ENCODE measurements at regions not wholly inside any gene's neighbourhood (a gene's known extent, or its start where the extent isn't known, plus 50 kb on each side); places are given as distances from the start of the nearest gene placed in this dataset.

DNA sequence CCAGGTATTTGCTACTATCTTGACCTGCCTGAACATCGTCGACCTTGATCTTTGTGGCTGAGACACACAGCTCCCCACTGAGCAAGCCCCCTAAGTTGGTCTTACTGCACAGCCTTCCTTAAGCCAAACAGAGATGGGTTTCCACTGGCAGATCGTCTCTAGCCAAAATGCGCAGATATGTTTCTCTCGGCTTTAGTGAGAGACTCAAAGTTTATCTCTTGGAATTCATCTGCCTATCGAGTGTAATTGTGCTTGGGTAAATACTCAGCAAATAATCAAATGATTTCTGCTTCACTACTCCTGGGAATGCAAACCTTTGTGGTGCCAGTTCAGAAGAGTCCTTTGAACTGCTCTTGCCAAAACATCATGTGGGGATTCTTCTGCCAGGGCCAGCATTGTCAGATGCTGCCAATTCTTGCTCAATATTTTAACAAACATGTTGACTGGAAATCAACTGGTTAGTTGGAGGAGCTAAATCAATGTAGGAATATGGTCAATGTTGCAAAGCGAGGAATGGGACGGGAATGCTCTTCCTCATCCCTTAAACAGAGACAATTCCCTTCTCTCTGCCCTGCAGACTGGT, 141.2 kb upstream of the SLC28A3 start:
- ChIA-PET CTCF (interaction anchor here (0.7 kb wide), 1 partner anchor 8 kb away, joined by 3 read pairs; no protein-coding TSS in a partner anchor), POLR2A (no interaction called here)
- TF ChIP-seq RCOR1 (IDR thresholded peaks at IDR 0.05; ENCODE audit: low read depth, low read length): no peak
- TF ChIP-seq HES2 (IDR thresholded peaks at IDR 0.05): no peak
- no peak for TF ChIP-seq NR3C1 (IDR thresholded peaks at IDR 0.05)
- TF ChIP-seq RARB (CRISPR knock-in tag; IDR thresholded peaks at IDR 0.05): no peak
- no peak for TF ChIP-seq TP53 (CRISPR knock-in tag; IDR thresholded peaks at IDR 0.05)
- TF ChIP-seq MYC (IDR thresholded peaks at IDR 0.05; ENCODE audit: borderline replicate concordance, low read length): no peak
- DNase-seq (ENCODE audit: low read depth in 1 of 2, low spot score in 1 of 2) (no peak), ATAC-seq (no peak), FAIRE-seq (no peak)
- WGBS (ENCODE audit: missing lambda C conversion rate): 45% methylated on average over 8 of the region's 8 CpGs
- no peaks in the 10 kb centered on the region for H3K9me3 ChIP-seq
- H3K4me2 ChIP-seq: no peak overlapping the region
- no peaks in the 10 kb centered on the region for H3K4me1 ChIP-seq
- no peak overlapping the region for H3K27ac ChIP-seq
- H3K4me3 ChIP-seq: no peak overlapping the region

DNA sequence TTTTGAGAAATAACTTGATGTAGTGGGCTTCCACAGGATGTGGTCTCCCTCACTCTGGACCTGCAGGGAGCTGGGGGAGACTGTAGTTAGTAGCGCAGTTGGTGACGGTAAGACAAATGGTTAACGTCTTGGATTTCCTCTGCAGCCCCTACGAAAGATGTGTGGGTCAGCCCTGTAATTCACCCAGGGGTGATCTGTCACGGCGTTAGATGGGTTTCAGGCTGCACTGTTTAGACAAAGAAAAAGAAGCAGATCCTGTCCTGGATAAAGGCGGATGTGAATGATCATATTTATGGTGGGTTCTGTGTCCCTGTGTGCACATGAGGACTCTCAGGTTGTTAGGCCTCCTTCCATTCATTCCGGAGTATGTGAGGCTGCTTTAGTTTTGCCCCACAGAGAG, 142.0 kb upstream of the SLC28A3 start:
- H3K27ac ChIP-seq: no peak overlapping the region
- POLR2A ChIA-PET: no interaction called here
- FAIRE-seq: no peak
- CTCF ChIA-PET: no interaction called here
- no peaks in the 10 kb centered on the region for H3K9me3 ChIP-seq
- ATAC-seq: no peak
- no peak for DNase-seq (ENCODE audit: low read depth in 1 of 2, low spot score in 1 of 2)
- no peak for TF ChIP-seq RARB (CRISPR knock-in tag; IDR thresholded peaks at IDR 0.05)
- no peak for TF ChIP-seq RFX5 (IDR thresholded peaks at IDR 0.05)
- no peak for TF ChIP-seq HEYL (CRISPR knock-in tag; IDR thresholded peaks at IDR 0.05)
- no peak for TF ChIP-seq NR3C1 (IDR thresholded peaks at IDR 0.05)
- no peak for TF ChIP-seq ZSCAN20 (CRISPR knock-in tag; IDR thresholded peaks at IDR 0.05)
- H3K4me2 ChIP-seq: no peak overlapping the region
- H3K4me3 ChIP-seq: no peak overlapping the region
- no peaks in the 10 kb centered on the region for H3K4me1 ChIP-seq
- 51% methylated on average over 8 of the region's 8 CpGs for WGBS (ENCODE audit: missing lambda C conversion rate)

DNA sequence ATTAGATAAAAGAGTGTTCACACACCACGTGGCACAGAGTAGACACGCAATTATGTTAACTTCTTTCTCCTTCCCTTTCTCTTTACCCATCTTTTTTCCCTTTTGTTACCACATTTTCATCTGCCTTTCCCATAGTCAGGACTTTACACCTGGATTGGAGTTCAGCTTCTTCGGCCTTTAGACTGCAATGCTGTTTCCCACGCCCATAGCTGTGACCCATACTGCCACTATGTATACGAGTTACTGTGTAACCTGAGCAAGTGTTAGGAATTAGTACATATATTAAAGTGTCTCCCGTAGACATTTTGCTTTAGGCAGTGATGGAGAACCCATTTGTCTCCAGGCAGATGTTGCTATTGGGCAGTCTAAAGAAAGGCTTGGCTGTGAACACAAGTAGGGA, 143.6 kb upstream of the SLC28A3 start:
- H3K9me3 ChIP-seq: no peaks in the 10 kb centered on the region
- no peak overlapping the region for H3K27ac ChIP-seq
- H3K4me2 ChIP-seq: no peak overlapping the region
- ChIA-PET POLR2A (no interaction called here), CTCF (no interaction called here)
- 31% methylated on average over 6 of the region's 6 CpGs for WGBS (ENCODE audit: missing lambda C conversion rate)
- no peaks in the 10 kb centered on the region for H3K4me1 ChIP-seq
- ATAC-seq: no peak
- H3K4me3 ChIP-seq: no peak overlapping the region
- no peak for DNase-seq (ENCODE audit: low read depth in 1 of 2, low spot score in 1 of 2)
- no peak for FAIRE-seq
- no peak for TF ChIP-seq NFE2L2 (conservative IDR thresholded peaks at IDR 0.05; ENCODE audit: low read length)
- TF ChIP-seq TFCP2L1 (CRISPR knock-in tag; IDR thresholded peaks at IDR 0.05): no peak
- no peak for TF ChIP-seq HOXB13 (CRISPR knock-in tag; IDR thresholded peaks at IDR 0.05; ENCODE audit: low read depth)
- no peak for TF ChIP-seq ELK1 (IDR thresholded peaks at IDR 0.05; ENCODE audit: low read depth, low read length)
- TF ChIP-seq KDM1A (IDR thresholded peaks at IDR 0.05; ENCODE audit: low read depth): no peak
- TF ChIP-seq, protein P1, sequence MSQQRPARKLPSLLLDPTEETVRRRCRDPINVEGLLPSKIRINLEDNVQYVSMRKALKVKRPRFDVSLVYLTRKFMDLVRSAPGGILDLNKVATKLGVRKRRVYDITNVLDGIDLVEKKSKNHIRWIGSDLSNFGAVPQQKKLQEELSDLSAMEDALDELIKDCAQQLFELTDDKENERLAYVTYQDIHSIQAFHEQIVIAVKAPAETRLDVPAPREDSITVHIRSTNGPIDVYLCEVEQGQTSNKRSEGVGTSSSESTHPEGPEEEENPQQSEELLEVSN (IDR thresholded peaks at IDR 0.05; ENCODE audit: borderline replicate concordance, low read depth): no peak
- TF ChIP-seq ZFP36 (IDR thresholded peaks at IDR 0.05; ENCODE audit: borderline replicate concordance, partially characterized antibody): no peak
- no peak for TF ChIP-seq CEBPB (IDR thresholded peaks at IDR 0.05)

- no peaks in the 10 kb centered on the region for H3K9me3 ChIP-seq
- H3K4me1 ChIP-seq: no peaks in the 10 kb centered on the region
- DNase-seq (ENCODE audit: low read depth in 1 of 2, low spot score in 1 of 2) (no peak), FAIRE-seq (no peak), ATAC-seq (no peak)
- ChIA-PET CTCF (no interaction called here), POLR2A (no interaction called here)
- WGBS (ENCODE audit: missing lambda C conversion rate): 7% methylated on average over 2 of the region's 2 CpGs
- H3K4me2 ChIP-seq: no peak overlapping the region
- TF ChIP-seq, protein P2, sequence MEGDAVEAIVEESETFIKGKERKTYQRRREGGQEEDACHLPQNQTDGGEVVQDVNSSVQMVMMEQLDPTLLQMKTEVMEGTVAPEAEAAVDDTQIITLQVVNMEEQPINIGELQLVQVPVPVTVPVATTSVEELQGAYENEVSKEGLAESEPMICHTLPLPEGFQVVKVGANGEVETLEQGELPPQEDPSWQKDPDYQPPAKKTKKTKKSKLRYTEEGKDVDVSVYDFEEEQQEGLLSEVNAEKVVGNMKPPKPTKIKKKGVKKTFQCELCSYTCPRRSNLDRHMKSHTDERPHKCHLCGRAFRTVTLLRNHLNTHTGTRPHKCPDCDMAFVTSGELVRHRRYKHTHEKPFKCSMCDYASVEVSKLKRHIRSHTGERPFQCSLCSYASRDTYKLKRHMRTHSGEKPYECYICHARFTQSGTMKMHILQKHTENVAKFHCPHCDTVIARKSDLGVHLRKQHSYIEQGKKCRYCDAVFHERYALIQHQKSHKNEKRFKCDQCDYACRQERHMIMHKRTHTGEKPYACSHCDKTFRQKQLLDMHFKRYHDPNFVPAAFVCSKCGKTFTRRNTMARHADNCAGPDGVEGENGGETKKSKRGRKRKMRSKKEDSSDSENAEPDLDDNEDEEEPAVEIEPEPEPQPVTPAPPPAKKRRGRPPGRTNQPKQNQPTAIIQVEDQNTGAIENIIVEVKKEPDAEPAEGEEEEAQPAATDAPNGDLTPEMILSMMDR (IDR thresholded peaks at IDR 0.05): no peak
- no peak for TF ChIP-seq TFCP2L1 (CRISPR knock-in tag; IDR thresholded peaks at IDR 0.05)
- no peak for TF ChIP-seq EP300 (IDR thresholded peaks at IDR 0.05)
- TF ChIP-seq ZNF302 (CRISPR knock-in tag; IDR thresholded peaks at IDR 0.05): no peak
- H3K4me3 ChIP-seq: no peak overlapping the region
- H3K27ac ChIP-seq: no peak overlapping the region
These were observed 145.0 kb upstream of the SLC28A3 start for GRCh38 chr9:84485539-84485938.

Data from A549 (cell line).